ENCODE measurements at regions not wholly inside any gene's neighbourhood (a gene's known extent, or its start where the extent isn't known, plus 50 kb on each side); places are given as distances from the start of the nearest gene placed in this dataset.

DNA sequence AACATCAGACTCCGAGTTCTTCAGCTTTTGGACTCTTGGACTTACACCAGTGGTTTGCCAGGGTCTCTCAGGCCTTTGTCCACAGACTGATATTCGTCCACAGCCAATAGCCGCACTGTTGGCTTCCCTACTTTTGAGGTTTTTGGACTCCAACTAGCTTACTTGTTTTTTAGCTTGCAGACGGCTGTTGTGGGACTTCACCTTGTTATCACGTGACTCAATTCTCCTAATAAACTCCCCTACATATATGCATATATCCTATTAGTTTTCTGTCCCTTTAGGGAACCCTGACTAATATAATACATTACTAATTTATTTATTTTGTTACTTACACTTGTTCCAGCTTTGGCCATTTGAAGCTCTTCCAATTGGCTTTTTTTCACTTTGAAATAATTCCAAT, 311.3 kb downstream of the BMP2 start:
- intact Hi-C loops (cut with DNase I) = no loop called here
- Histone ChIP-seq H3K9me3 (ENCODE audit: control insufficient read depth, low read length) (no peaks in the 10 kb centered on the region), H3K27ac (ENCODE audit: low read length) (no peak overlapping the region), H3K27me3 (ENCODE audit: control insufficient read depth, insufficient read depth) (no peaks in the 10 kb centered on the region), H3K4me1 (ENCODE audit: control insufficient read depth, insufficient read depth, low read length) (no peaks in the 10 kb centered on the region), H3K4me3 (ENCODE audit: low read length) (no peak overlapping the region)
- ATAC-seq (no peak), DNase-seq (no peak)
- WGBS = 84% methylated on average over 5 of the region's 5 CpGs

DNA sequence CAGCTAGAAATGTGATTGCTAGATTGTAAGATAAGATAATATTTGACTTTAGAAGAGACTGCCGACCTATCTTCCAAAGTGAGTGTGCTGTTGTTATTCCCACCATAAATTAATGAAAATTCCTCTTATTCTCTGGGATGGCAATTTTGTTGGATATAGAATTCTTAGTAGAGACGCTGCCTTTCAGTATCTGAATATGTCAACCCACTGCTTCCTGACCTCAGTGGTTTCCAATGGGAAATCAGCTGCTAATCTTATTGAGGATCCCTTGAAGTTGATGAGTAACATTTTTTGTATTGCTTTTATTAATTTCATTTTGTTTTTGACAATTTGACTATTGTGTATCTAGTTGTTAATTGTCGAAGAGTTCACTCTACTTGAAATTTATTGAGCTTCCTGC, 313.0 kb downstream of the BMP2 start:
- no peaks in the 10 kb centered on the region for H3K4me1 ChIP-seq (ENCODE audit: control insufficient read depth, insufficient read depth, low read length)
- ATAC-seq (no peak), DNase-seq (no peak)
- no peak overlapping the region for H3K27ac ChIP-seq (ENCODE audit: low read length)
- H3K27me3 ChIP-seq (ENCODE audit: control insufficient read depth, insufficient read depth) = no peaks in the 10 kb centered on the region
- intact Hi-C loops (cut with DNase I) = no loop called here
- H3K4me3 ChIP-seq (ENCODE audit: low read length) = no peak overlapping the region
- H3K9me3 ChIP-seq (ENCODE audit: control insufficient read depth, low read length) = no peaks in the 10 kb centered on the region
- 83% methylated on average over 3 of the region's 3 CpGs for WGBS

- WGBS = 22% methylated on average over 1 of the region's 1 CpG
- intact Hi-C loops (cut with DNase I) = no loop called here
- H3K4me1 ChIP-seq (ENCODE audit: control insufficient read depth, insufficient read depth, low read length) = no peaks in the 10 kb centered on the region
- no peaks in the 10 kb centered on the region for H3K27me3 ChIP-seq (ENCODE audit: control insufficient read depth, insufficient read depth)
- H3K9me3 ChIP-seq (ENCODE audit: control insufficient read depth, low read length) = no peaks in the 10 kb centered on the region
- no peak overlapping the region for H3K27ac ChIP-seq (ENCODE audit: low read length)
- DNase-seq (no peak), ATAC-seq (no peak)
- H3K4me3 ChIP-seq (ENCODE audit: low read length) = no peak overlapping the region
These were observed 318.0 kb downstream of the BMP2 start for GRCh38 chr20:7085467-7085866.

- ATAC-seq = no peak
- WGBS = 73% methylated on average over 1 of the region's 1 CpG
- intact Hi-C loops (cut with DNase I) = no loop called here
- no peaks in the 10 kb centered on the region for H3K27me3 ChIP-seq (ENCODE audit: control insufficient read depth, insufficient read depth)
- H3K27ac ChIP-seq (ENCODE audit: low read length) = no peak overlapping the region
- no peak for DNase-seq
- no peaks in the 10 kb centered on the region for H3K4me1 ChIP-seq (ENCODE audit: control insufficient read depth, insufficient read depth, low read length)
- no peaks in the 10 kb centered on the region for H3K9me3 ChIP-seq (ENCODE audit: control insufficient read depth, low read length)
- no peak overlapping the region for H3K4me3 ChIP-seq (ENCODE audit: low read length)
These were observed 320.3 kb downstream of the BMP2 start for GRCh38 chr20:7087803-7088202.

DNA sequence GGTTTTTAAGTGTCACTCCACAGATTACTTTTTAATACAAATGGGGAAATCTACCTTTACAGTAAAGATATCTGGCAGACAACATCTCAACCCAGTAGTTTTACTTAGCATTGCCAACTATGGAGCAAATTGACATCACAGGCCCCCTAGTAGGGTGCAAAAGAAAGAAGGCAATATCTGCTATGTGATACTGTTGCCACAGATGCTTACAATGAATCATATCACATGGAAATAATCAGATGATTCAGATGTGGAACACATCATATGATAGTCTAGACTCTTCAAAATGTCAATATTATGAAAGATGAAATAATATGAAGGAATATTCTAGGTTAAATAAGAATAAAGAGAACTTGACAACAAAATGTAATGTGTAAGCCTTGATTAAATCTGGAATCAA, 322.5 kb downstream of the BMP2 start:
- intact Hi-C loops (cut with DNase I) = no loop called here
- Histone ChIP-seq H3K4me1 (ENCODE audit: control insufficient read depth, insufficient read depth, low read length) (no peaks in the 10 kb centered on the region), H3K9me3 (ENCODE audit: control insufficient read depth, low read length) (no peaks in the 10 kb centered on the region), H3K27me3 (ENCODE audit: control insufficient read depth, insufficient read depth) (no peaks in the 10 kb centered on the region), H3K27ac (ENCODE audit: low read length) (no peak overlapping the region), H3K4me3 (ENCODE audit: low read length) (no peak overlapping the region)
- ATAC-seq (no peak), DNase-seq (no peak)

DNA sequence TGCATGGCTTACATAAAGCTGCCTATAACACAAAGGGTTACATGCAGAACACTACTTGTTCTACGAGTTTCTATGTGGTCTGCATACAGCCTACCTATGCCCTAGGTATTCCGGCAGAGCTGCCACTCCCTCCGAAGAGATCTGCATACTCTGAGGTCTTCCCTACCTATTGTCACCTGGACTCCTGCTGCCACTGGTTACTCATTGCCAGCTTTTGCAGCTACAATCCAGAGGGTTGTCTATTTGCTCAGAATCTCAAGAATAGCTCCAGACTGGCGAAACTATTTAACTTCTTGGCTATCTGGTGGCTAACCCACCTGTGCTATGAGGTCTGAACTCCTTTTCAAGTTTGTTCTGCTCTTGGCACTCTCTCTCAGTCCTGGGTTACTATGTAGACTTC, 323.3 kb downstream of the BMP2 start:
- Histone ChIP-seq H3K4me1 (ENCODE audit: control insufficient read depth, insufficient read depth, low read length) (no peaks in the 10 kb centered on the region), H3K4me3 (ENCODE audit: low read length) (no peak overlapping the region), H3K27me3 (ENCODE audit: control insufficient read depth, insufficient read depth) (no peaks in the 10 kb centered on the region), H3K27ac (ENCODE audit: low read length) (no peak overlapping the region), H3K9me3 (ENCODE audit: control insufficient read depth, low read length) (no peaks in the 10 kb centered on the region)
- 68% methylated on average over 4 of the region's 4 CpGs for WGBS
- intact Hi-C loops (cut with DNase I) = no loop called here
- no peak for ATAC-seq
- no peak for DNase-seq

- Histone ChIP-seq H3K27me3 (ENCODE audit: control insufficient read depth, insufficient read depth) (no peaks in the 10 kb centered on the region), H3K27ac (ENCODE audit: low read length) (no peak overlapping the region), H3K4me1 (ENCODE audit: control insufficient read depth, insufficient read depth, low read length) (no peaks in the 10 kb centered on the region), H3K4me3 (ENCODE audit: low read length) (no peak overlapping the region), H3K9me3 (ENCODE audit: control insufficient read depth, low read length) (no peaks in the 10 kb centered on the region)
- intact Hi-C loops (cut with DNase I) = no loop called here
- WGBS = 69% methylated on average over 4 of the region's 4 CpGs
- DNase-seq (no peak), ATAC-seq (no peak)
These were observed 324.2 kb downstream of the BMP2 start for GRCh38 chr20:7091655-7092054.

DNA sequence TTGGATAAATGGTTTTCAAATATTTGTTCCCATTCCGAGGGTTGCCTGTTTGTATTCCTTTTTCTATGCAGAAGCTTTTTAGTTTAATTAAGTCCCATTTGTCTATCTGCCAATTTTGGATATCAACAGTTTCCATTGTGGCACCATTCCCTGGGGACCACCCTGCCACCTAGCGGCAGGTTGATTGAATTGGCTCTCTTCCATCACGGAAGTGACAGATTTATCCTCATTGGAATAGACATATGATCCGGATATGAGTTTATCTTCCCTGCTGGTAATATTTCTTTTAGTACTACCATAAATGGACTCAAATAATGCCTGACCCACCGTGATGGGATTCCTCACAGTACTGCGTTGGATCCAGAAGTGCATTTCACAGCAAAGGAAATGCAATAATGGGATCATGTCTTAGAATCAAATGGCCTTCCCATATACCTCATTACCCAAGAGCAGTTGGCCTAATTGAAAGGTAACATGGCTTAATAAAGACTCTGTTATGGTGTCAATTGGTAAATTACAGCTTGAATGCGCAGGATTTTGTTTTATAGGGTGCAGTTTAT, 327.0 kb downstream of the BMP2 start:
- Histone ChIP-seq H3K27ac (ENCODE audit: low read length) (no peak overlapping the region), H3K9me3 (ENCODE audit: control insufficient read depth, low read length) (no peaks in the 10 kb centered on the region), H3K27me3 (ENCODE audit: control insufficient read depth, insufficient read depth) (no peaks in the 10 kb centered on the region), H3K4me3 (ENCODE audit: low read length) (no peak overlapping the region), H3K4me1 (ENCODE audit: control insufficient read depth, insufficient read depth, low read length) (no peaks in the 10 kb centered on the region)
- 20% methylated on average over 7 of the region's 7 CpGs for WGBS
- ATAC-seq (no peak), DNase-seq (peak in 1 of 3 donors; percentile 7)
- intact Hi-C loops (cut with DNase I) = no loop called here

DNA sequence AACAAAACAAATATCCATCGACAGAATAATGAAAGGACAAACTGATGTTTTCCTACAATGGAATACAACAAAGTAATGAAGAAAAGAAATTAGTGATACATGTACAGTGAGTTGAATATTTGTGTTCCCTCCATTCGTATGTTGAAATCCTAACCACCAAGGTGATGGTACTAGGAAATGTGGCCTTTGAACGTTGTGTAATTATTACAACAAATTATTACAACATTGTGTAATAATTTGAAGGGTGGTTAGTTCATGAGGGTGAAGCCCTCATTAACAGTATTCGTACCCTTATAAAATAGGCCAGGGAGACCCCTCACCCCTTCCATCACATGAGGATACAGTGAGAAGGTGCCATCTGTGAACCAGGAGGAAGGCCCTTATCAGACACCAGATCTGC, 339.4 kb downstream of the BMP2 start:
- Histone ChIP-seq H3K4me1 (ENCODE audit: control insufficient read depth, insufficient read depth, low read length) (no peaks in the 10 kb centered on the region), H3K4me3 (ENCODE audit: low read length) (no peak overlapping the region), H3K27ac (ENCODE audit: low read length) (no peak overlapping the region), H3K27me3 (ENCODE audit: control insufficient read depth, insufficient read depth) (no peaks in the 10 kb centered on the region), H3K9me3 (ENCODE audit: control insufficient read depth, low read length) (no peaks in the 10 kb centered on the region)
- ATAC-seq (no peak), DNase-seq (no peak)
- WGBS = 86% methylated on average over 4 of the region's 4 CpGs
- intact Hi-C loops (cut with DNase I) = no loop called here

GRCh38 chr20:7108929-7109328, 341.4 kb downstream of the BMP2 start:
- ATAC-seq = no peak
- DNase-seq = no peak
- WGBS = 45% methylated on average over 2 of the region's 2 CpGs
- H3K27ac ChIP-seq (ENCODE audit: low read length) = no peak overlapping the region
- no peak overlapping the region for H3K4me3 ChIP-seq (ENCODE audit: low read length)
- intact Hi-C loops (cut with DNase I) = no loop called here
- H3K4me1 ChIP-seq (ENCODE audit: control insufficient read depth, insufficient read depth, low read length) = no peaks in the 10 kb centered on the region
- H3K9me3 ChIP-seq (ENCODE audit: control insufficient read depth, low read length) = no peaks in the 10 kb centered on the region
- no peaks in the 10 kb centered on the region for H3K27me3 ChIP-seq (ENCODE audit: control insufficient read depth, insufficient read depth)

GRCh38 chr20:7113577-7114466, 346.3 kb downstream of the BMP2 start:
- WGBS = 31% methylated on average over 14 of the region's 14 CpGs
- peak; percentile 25 to 58 (median 53) for DNase-seq
- H3K4me1 ChIP-seq (ENCODE audit: control insufficient read depth, insufficient read depth, low read length) = no peaks in the 10 kb centered on the region
- H3K27me3 ChIP-seq (ENCODE audit: control insufficient read depth, insufficient read depth) = no peaks in the 10 kb centered on the region
- ATAC-seq = peak; percentile 75 to 76
- H3K9me3 ChIP-seq (ENCODE audit: control insufficient read depth, low read length) = no peaks in the 10 kb centered on the region
- no peak overlapping the region for H3K27ac ChIP-seq (ENCODE audit: low read length)
- no peak overlapping the region for H3K4me3 ChIP-seq (ENCODE audit: low read length)
- intact Hi-C loops (cut with DNase I) = loop anchor here in 3 of 4 donors (5.0 to 10.0 kb wide), 5 partner anchors 48 to 741 kb away; no protein-coding TSS in a partner anchor

Data from right cardiac atrium (tissue), 5 donors.